ENCODE measurements at regions not wholly inside any gene's neighbourhood (a gene's known extent, or its start where the extent isn't known, plus 50 kb on each side); places are given as distances from the start of the nearest gene placed in this dataset.

- TF ChIP-seq CTCF (conservative IDR thresholded peaks at IDR 0.05 in 1 of 2, IDR thresholded peaks at IDR 0.05 in 1 of 2; ENCODE audit: low read depth in 1 of 2, low read length in 2 of 2) (no peak), EZH2 (IDR thresholded peaks at IDR 0.05; ENCODE audit: low read length, missing control alignments) (no peak)
These were observed 407.3 kb upstream of the SGCG start for GRCh38 chr13:22773465-22773864.
